ENCODE measurements at regions not wholly inside any gene's neighbourhood (a gene's known extent, or its start where the extent isn't known, plus 50 kb on each side); places are given as distances from the start of the nearest gene placed in this dataset.
"Not testable (repeated sequence)": the region's sequence is repeated elsewhere in the genome, so short reads cannot be mapped to it uniquely, and the experiment has no call there.

GRCh38 chr2:183478941-183479595, 354.8 kb downstream of the NUP35 start:
- TF ChIP-seq CTCF (conservative IDR thresholded peaks at IDR 0.05 in 1 of 2, IDR thresholded peaks at IDR 0.05 in 1 of 2; ENCODE audit: extremely low read depth in 1 of 2, insufficient read depth in 1 of 2, low read depth in 1 of 2, low read length in 2 of 2); EZH2 (IDR thresholded peaks at IDR 0.05; ENCODE audit: borderline replicate concordance, low read length): not testable (repeated sequence)

All from mammary epithelial cell (primary cell).